ENCODE measurements at regions not wholly inside any gene's neighbourhood (a gene's known extent, or its start where the extent isn't known, plus 50 kb on each side); places are given as distances from the start of the nearest gene placed in this dataset.

- ChIA-PET CTCF (no interaction called here), POLR2A (ENCODE audit: unreplicated experiment) (no interaction called here)
- no TSS peak for BruUV-seq (replicated peaks)
- DNase-seq: no peak
- Histone ChIP-seq H3K4me1 (replicated peaks; ENCODE audit: insufficient read depth) (peaks cover 12% of the 10 kb centered on the region), H4K20me1 (ENCODE audit: insufficient read depth) (no peaks in the 10 kb centered on the region), H3K9me3 (ENCODE audit: insufficient read depth, low read depth) (no peaks in the 10 kb centered on the region), H3K27me3 (ENCODE audit: insufficient read depth, low read depth) (peaks cover 9% of the 10 kb centered on the region; the same call in 1 of the 2 replicates), H3K36me3 (ENCODE audit: low read depth) (no peaks in the 10 kb centered on the region), H3K4me2 (no peak overlapping the region), H3F3A (ENCODE audit: insufficient read depth, low read depth) (peaks cover 7% of the 10 kb centered on the region; the same call in 1 of the 2 replicates), H3K4me3 (no peak overlapping the region), H3K79me2 (ENCODE audit: low read depth) (no peaks in the 10 kb centered on the region), H3K27ac (no peak overlapping the region), H2AFZ (no peak overlapping the region), H3K9me2 (ENCODE audit: insufficient read depth) (no peaks in the 10 kb centered on the region)
- intact Hi-C loops (cut with micrococcal nuclease; ENCODE audit: unreplicated experiment): loop anchor here (10.0 kb wide), 1 partner anchor 385 kb away; no protein-coding TSS in a partner anchor
- TF ChIP-seq EZH2 (IDR thresholded peaks at IDR 0.05; ENCODE audit: low read depth) (no peak), CTCF (conservative IDR thresholded peaks at IDR 0.05) (no peak)
These were observed 104.4 kb downstream of the RHOU start for GRCh38 chr1:228839656-228840055.

GRCh38 chr1:228841632-228842031, 106.4 kb downstream of the RHOU start:
- no peaks in the 10 kb centered on the region for H3K36me3 ChIP-seq (ENCODE audit: low read depth)
- no peaks in the 10 kb centered on the region for H3K9me2 ChIP-seq (ENCODE audit: insufficient read depth)
- H3K79me2 ChIP-seq (ENCODE audit: low read depth): no peaks in the 10 kb centered on the region
- POLR2A ChIA-PET (ENCODE audit: unreplicated experiment): interaction anchor here (0.6 kb wide), 1 partner anchor 1669 kb away, joined by 4 read pairs; no protein-coding TSS in a partner anchor
- no peaks in the 10 kb centered on the region for H4K20me1 ChIP-seq (ENCODE audit: insufficient read depth)
- intact Hi-C loops (cut with micrococcal nuclease; ENCODE audit: unreplicated experiment): no loop called here
- no peak overlapping the region for H3K4me2 ChIP-seq
- no peaks in the 10 kb centered on the region for H3K9me3 ChIP-seq (ENCODE audit: insufficient read depth, low read depth)
- BruUV-seq (replicated peaks): no TSS peak
- no peak overlapping the region for H2AFZ ChIP-seq
- no peak for TF ChIP-seq EZH2 (IDR thresholded peaks at IDR 0.05; ENCODE audit: low read depth)
- no peak for TF ChIP-seq CTCF (conservative IDR thresholded peaks at IDR 0.05)
- DNase-seq: no peak
- 0 out of 2 replicates have a peak, but pooled peaks cover 4% of the 10 kb centered on the region for H3K27me3 ChIP-seq (ENCODE audit: insufficient read depth, low read depth)
- H3K4me3 ChIP-seq: no peak overlapping the region
- peaks cover 12% of the 10 kb centered on the region for H3K4me1 ChIP-seq (replicated peaks; ENCODE audit: insufficient read depth)
- peaks cover 7% of the 10 kb centered on the region; the same call in 1 of the 2 replicates for H3F3A ChIP-seq (ENCODE audit: insufficient read depth, low read depth)
- CTCF ChIA-PET: no interaction called here
- no peak overlapping the region for H3K27ac ChIP-seq

GRCh38 chr1:228842094-228842775, 107.0 kb downstream of the RHOU start:
- TF ChIP-seq EZH2 (IDR thresholded peaks at IDR 0.05; ENCODE audit: low read depth) (no peak), CTCF (conservative IDR thresholded peaks at IDR 0.05) (no peak)
- no peak for DNase-seq
- CTCF ChIA-PET: no interaction called here
- Histone ChIP-seq H3K4me2 (no peak overlapping the region), H3K27me3 (ENCODE audit: insufficient read depth, low read depth) (0 out of 2 replicates have a peak, but pooled peaks cover 4% of the 10 kb centered on the region), H3K4me1 (replicated peaks; ENCODE audit: insufficient read depth) (peaks cover 12% of the 10 kb centered on the region), H3K4me3 (no peak overlapping the region), H3K36me3 (ENCODE audit: low read depth) (no peaks in the 10 kb centered on the region), H4K20me1 (ENCODE audit: insufficient read depth) (no peaks in the 10 kb centered on the region), H3K9me2 (ENCODE audit: insufficient read depth) (no peaks in the 10 kb centered on the region), H2AFZ (no peak overlapping the region), H3K79me2 (ENCODE audit: low read depth) (no peaks in the 10 kb centered on the region), H3F3A (ENCODE audit: insufficient read depth, low read depth) (peaks cover 7% of the 10 kb centered on the region; the same call in 1 of the 2 replicates), H3K9me3 (ENCODE audit: insufficient read depth, low read depth) (no peaks in the 10 kb centered on the region), H3K27ac (no peak overlapping the region)
- intact Hi-C loops (cut with micrococcal nuclease; ENCODE audit: unreplicated experiment): no loop called here
- no TSS peak for BruUV-seq (replicated peaks)
- POLR2A ChIA-PET (ENCODE audit: unreplicated experiment): no interaction called here

Data from PC-9 (cell line).